T follicular helper cell (primary cell): ENCODE measurements at regions not wholly inside any gene's neighbourhood (a gene's known extent, or its start where the extent isn't known, plus 50 kb on each side); places are given as distances from the start of the nearest gene placed in this dataset.

Experiments used
- DNase-seq: peaks from one replicate; pipeline ENCODE4 v3.0.0-alpha.2; 2020; ENCODE audit warnings: low read depth

- no peak for DNase-seq
Observed at GRCh38 chr4:163871078-163871477, 376.6 kb downstream of the TMA16 start.

DNA sequence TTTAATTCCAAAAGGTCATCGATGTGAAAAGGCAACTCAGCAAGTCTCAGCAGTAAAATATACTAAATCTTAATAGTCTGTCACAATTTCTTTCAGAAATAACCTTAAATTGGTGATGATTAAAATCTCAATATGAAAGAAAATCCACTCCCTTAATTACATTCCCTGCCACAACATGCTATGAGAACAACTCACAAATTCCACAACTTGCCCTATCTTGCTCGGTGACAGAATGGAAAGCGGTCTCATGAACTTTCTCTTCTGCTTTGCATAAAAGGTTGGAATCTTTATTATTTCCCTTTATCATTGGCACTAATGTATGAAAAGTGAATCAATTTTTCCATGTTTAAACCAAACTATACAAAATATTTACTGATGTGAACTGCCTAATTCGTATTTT, 380.8 kb downstream of the TMA16 start:
- no peak for DNase-seq

DNA sequence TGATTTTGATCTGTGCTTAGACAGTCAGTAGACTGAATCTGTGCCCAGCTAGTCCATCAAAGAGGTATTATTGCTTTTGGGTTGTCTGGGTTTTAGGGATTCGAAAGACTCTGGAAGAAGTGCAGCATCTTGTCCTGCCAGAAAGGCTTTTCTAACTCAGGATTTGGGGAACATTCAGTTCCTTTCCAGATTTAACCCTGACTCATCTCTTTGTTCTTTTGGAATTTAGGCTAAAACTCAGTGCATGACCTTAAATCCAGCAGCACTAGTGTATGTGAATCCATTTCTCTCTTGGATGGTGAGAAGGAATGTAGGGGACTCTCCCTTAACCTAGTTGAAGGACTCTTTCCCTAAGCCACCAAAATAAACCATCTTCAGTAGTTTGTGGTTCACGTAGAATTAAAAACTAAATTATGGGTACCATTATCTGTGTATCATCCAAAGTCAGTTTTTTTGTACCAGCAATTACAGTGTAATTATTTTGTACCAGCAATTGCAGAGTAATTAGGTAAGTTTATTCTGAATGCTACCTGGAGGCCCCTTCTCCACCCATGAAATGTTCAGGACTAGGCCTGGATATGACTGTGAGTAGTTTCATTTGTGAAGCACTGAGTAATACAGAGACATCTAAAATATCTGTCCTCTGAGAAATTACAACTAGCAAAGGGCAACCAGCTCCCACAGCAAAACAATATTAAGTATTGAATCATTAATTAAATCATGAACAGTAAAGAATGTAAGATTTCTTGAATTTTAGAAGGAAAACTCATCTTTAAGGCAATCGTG, 384.0 kb downstream of the TMA16 start:
- no peak for DNase-seq

DNA sequence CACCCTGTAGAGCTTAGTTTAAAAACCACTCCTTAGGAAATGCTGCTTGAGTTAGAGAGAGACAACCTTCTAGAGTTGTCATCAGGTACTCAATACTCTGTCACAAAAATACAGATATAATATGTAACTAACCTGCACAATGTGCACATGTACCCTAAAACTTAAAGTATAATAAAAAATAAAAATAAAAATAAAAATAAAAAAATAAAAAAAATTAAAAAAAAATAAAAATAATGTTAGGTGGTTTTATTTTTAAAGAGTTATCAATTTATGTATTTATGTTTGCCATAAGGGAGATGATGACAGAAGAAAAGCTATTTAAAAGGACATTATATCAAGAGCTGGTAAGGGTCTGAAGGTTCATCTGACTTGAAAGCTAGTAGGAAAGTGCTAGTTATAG, 397.9 kb downstream of the TMA16 start:
- DNase-seq, result no peak

- no peak for DNase-seq
Observed at GRCh38 chr4:163895378-163896005, 401.0 kb downstream of the TMA16 start.

DNA sequence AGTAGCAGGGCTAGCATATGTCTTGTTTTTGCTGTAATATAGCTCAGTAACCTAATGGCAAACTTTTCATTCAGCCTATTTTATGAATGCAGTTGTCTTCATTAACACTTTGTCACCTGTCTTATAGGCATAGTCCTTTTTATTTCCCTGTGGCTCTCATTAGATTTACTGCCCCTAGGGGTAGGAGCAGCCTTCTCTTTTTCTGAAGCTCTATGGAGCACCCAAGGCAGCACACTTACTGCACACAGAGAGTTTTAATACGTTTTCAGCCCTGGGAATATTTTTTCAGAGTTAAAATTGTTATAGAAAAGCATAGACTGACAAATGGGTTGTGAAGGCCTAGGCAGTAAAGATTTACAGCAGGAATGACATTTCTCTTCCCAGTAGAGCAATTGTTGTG, 406.8 kb downstream of the TMA16 start:
- no peak for DNase-seq

- DNase-seq, result no peak
Observed at GRCh38 chr4:163902417-163902816, 407.9 kb downstream of the TMA16 start.

DNA sequence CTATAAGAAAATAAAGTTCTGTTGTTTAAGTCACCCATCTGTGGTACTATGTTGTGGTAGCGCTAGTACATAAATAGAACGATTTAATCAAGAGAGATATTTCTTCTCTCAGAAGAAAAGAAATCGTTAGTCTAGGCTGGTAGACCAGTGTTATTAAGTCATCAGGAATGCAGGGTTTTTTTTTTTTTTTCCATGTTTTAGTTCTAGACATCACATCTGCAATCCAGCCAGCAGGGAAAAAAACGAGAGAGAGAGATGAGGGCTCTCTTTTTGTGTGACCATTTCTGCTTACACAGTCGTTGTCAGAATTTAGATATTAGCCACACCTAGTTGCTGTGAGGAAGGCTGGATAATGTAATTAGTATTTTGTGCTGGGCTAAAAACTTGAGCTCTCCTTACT, 417.4 kb downstream of the TMA16 start:
- DNase-seq, result no peak

DNA sequence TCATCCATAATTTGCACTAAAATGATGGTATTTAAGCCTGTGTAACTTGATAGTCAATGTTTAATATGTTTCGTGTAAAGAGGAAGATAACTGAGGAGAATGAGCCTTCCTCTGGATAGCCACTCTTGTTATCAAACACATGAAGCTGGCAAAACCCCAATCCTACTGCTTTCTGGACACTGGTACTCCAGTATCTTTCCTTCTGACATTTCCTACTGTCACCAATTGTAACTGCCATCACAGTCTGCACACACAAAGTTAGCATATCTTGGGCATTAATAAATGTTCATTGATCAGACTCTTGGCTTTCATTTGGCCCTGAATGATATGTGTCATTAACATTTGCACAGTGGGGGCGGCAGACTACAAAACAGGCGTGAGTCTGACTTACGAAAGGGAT, 419.1 kb downstream of the TMA16 start:
- no peak for DNase-seq

DNA sequence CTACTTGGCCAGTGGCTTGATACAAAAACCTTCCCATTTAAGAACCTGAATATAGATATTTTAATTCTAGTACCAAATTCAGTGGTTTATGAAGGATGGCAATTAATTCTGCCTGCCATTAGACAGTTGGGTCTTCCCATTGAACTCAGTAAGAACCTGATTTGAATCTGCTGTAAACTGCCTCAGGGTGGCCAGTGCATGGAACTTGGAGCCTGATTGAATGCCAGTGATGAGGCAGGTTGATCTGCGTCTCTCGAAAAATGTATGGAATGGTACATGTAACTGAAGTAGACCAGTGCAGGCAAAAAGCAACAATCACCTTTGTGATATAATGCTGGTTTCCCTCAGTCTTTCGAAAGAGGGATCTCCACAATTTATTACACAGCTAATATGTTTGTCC, 421.4 kb downstream of the TMA16 start:
- no peak for DNase-seq

GRCh38 chr4:163920426-163920825, 425.9 kb downstream of the TMA16 start:
- DNase-seq, result no peak

GRCh38 chr4:163922302-163922701, 427.8 kb downstream of the TMA16 start:
- DNase-seq, result no peak

DNA sequence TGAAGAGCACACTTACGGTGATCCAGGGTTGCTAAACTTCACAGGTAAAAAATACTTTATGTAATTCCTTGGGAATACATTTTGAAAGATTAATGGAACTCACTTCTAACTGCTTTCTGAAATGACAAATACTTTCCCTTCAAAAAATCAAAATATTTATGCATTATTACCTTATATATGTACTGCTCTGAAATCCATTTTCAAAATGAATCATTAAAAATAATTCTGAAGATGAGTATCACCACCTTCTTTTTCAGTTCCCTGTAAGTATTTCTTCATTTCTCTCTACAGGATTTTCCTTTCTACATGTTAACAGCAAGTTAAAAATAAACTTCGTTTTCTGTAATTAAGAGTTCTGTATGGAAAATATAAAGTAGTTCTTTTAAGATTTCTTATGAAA, 428.6 kb downstream of the TMA16 start:
- no peak for DNase-seq

- DNase-seq, result no peak
Observed at GRCh38 chr4:163930086-163930485, 435.6 kb downstream of the TMA16 start.

DNA sequence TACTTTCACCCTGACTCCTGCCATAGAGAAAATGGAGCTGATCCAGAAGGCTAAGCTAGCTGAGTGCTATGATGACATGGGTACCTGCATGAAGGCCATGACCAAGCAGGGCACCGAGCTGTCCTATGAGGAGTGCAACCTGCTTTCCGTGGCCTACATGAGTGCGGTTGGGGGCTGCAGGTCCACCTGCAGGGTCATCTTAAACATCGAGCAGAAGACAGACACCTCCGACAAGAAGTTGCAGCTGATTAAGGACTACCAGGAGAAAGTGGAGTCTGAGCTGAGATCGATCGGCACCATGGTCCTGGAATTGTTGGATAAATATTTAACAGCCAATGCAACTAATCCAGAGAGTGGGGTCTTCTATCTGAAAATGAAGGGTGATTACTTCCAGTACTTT, 438.0 kb downstream of the TMA16 start:
- no peak for DNase-seq

- DNase-seq, result no peak
Observed at GRCh38 chr4:163939597-163939996, 445.1 kb downstream of the TMA16 start.

DNA sequence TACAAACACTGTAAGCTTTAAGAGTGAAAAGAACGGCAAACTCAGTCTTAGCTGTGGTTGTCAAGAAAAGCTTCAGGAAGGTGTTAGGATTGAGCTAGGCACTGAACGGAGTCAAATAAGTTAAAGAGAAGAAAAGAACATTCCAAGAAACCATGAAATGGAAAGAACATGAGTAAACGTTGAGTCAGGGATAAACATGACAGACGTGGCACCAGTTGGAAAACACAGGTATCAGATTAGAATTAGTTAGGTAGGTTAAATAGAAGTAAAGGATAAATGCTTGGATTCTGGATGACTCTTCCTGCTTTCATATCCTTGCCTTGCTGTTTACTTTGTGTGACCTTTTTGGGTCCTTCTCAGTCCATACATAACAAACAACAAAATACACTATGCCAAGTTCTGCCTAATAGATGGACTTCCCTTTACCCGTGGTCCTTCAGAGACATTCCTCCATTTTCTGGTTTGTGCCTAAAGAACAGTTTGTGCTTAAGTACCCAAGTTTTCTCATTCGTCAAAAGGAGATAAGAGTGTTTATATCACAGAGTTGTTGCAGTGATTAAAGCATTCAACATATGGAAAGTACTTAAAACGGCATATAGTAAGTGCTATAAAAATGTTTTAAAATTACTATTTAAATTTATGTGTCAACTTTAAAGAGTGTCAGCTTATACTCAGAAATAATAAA, 446.9 kb downstream of the TMA16 start:
- DNase-seq, result no peak

GRCh38 chr4:163948920-163949455, 454.5 kb downstream of the TMA16 start:
- DNase-seq, result no peak

- DNase-seq, result no peak
Observed at GRCh38 chr4:163949976-163950601, 455.6 kb downstream of the TMA16 start.

DNA sequence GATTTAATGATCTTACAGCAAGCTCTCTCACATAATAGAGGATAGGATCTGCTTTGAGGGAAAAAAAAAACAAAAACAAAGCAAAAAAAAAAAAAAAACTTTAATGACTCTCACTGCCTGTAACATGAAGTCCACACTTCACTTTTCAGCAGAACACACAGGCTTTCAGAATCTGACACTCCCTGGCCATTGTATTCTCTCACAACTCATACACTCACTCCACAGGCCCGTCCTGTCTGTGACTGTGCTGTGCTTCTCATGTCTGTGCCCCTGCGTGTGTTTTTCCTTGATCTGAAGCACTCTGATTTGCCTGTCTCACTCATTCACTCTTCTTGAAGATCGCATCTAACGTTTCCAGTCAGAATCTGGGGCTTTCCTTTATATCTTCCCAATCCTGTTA, 460.8 kb downstream of the TMA16 start:
- DNase-seq, result no peak

DNA sequence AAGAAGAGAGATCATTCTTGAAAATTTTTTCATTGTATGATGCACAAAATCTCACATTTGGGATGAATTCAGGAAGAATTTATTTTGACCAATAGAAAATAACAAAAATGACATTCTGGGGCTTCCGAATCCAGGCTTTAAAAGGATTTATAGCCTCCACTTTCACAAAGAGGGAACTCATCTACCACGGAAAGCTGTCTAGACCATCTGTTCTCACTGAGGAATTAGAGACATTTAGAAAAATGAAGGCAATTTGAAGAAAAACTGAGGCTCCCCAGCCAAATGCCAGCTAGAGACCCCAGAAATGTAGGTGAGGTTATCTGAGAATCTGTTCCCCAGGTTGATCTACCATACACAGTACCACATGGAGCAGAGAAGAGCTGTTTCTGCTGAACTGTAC, 464.3 kb downstream of the TMA16 start:
- DNase-seq, result no peak

DNA sequence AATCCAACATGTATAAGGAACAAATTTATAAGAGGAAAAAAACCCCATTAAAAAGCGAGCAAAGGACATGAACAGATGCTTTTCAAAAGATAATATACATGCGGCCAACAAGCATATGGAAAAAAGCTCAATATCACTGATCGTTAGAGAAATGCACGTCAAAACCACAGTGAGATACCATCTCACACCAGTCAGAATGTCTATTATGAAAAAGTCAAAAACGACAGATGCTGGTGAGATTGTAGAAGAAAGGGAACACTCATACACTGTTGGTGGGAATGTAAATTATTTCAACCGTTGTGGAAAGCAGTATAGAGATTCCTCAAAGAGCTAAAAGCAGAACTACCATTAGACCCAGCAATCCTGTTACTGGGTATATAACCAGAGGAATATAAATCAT, 465.4 kb downstream of the TMA16 start:
- DNase-seq, result no peak

- no peak for DNase-seq
Observed at GRCh38 chr4:163966612-163967011, 472.1 kb downstream of the TMA16 start.
